GM12872 (cell line): ENCODE measurements at regions not wholly inside any gene's neighbourhood (a gene's known extent, or its start where the extent isn't known, plus 50 kb on each side); places are given as distances from the start of the nearest gene placed in this dataset.

ENCODE experiments used
- TF ChIP-seq, protein P1 (sequence below): IDR thresholded peaks from 3 replicates; pipeline ENCODE4 v1.5.1; 2011; ENCODE audit warnings: low read depth, mild to moderate bottlenecking, low read length, moderate library complexity; ENCODE audit not compliant: insufficient read depth

DNA sequence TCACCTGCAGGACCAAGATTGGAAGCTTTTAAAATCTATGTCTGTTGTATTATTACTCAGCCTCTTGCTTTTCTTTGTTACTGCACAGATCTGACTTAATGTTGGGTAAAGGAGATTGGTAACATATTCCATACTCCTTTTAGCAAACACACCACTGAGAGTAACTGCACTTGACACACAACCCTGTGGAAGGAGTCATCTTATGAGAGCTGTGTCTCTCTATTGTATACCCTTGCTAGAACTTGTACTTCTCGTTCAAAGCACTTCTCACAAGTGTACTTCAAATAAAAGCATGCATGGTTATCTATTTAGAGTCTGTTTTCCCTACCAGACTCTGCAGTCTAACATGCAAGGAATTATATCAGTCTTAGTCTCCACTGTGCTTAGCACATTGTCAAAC, 813.4 kb downstream of the ADGRL2 start:
- TF ChIP-seq, protein P1, sequence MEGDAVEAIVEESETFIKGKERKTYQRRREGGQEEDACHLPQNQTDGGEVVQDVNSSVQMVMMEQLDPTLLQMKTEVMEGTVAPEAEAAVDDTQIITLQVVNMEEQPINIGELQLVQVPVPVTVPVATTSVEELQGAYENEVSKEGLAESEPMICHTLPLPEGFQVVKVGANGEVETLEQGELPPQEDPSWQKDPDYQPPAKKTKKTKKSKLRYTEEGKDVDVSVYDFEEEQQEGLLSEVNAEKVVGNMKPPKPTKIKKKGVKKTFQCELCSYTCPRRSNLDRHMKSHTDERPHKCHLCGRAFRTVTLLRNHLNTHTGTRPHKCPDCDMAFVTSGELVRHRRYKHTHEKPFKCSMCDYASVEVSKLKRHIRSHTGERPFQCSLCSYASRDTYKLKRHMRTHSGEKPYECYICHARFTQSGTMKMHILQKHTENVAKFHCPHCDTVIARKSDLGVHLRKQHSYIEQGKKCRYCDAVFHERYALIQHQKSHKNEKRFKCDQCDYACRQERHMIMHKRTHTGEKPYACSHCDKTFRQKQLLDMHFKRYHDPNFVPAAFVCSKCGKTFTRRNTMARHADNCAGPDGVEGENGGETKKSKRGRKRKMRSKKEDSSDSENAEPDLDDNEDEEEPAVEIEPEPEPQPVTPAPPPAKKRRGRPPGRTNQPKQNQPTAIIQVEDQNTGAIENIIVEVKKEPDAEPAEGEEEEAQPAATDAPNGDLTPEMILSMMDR = no peak

DNA sequence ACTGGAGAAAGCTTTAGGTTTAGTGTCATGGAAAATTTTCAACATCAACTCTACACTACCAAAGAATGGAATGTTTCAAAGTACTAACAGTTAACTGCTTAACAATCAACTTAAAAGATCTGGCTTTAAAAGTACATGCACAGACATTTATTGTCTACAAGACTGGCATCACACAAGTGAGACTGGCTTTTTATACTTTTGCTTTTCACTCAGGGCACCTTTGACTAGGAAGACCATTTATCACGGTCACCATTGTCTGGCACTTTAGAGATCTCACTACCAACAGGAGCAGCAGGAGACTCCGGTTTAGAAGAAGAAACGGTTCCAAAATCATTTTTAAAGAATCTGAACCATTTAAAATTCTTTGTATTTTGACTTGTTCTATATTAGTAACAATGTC, 812.3 kb downstream of the ADGRL2 start:
- TF ChIP-seq, protein P1 = no peak

- TF ChIP-seq, protein P1 = no peak
Observed at GRCh38 chr1:82606546-82606945, 805.8 kb downstream of the ADGRL2 start.

GRCh38 chr1:82604524-82604923, 803.8 kb downstream of the ADGRL2 start:
- TF ChIP-seq, protein P1 = no peak

GRCh38 chr1:82600314-82600713, 799.6 kb downstream of the ADGRL2 start:
- TF ChIP-seq, protein P1 = no peak

- TF ChIP-seq, protein P1 = no peak
Observed at GRCh38 chr1:82598812-82599211, 798.1 kb downstream of the ADGRL2 start.

DNA sequence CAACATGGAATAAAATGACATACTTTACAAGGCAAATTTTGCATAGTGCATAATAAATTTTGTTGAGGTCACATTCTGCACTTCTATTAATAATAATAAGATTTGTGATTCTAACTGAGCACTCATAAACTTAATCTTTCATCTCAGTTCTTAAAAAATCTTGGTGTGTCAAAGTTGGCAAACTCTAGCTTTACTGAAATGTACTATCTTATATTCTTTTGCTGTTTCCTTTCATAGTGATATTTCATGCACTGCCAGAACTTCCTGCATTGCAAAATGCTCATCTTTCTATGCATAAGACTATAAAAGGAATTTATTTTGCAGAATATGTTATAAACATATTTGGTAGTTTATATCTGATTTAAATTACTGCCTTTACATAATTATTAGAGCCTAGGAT, 797.6 kb downstream of the ADGRL2 start:
- TF ChIP-seq, protein P1 = no peak

GRCh38 chr1:82597649-82598048, 796.9 kb downstream of the ADGRL2 start:
- TF ChIP-seq, protein P1 = no peak
